HEK293 (cell line): ENCODE measurements at regions not wholly inside any gene's neighbourhood (a gene's known extent, or its start where the extent isn't known, plus 50 kb on each side); places are given as distances from the start of the nearest gene placed in this dataset.

ENCODE experiments used
- CTCF ChIA-PET: fragments of 350-600 bp; formaldehyde crosslinking; extraction: SDS; loops from one replicate; lab custom pipeline; 2021; ENCODE audit warnings: antibody characterized with exemption; lab: Yijun Ruan, JAX
- POLR2A ChIA-PET: fragments of 300-600 bp; formaldehyde crosslinking; extraction: SDS; loops from one replicate; lab custom pipeline; 2020; ENCODE audit warnings: antibody characterized with exemption, inconsistent platforms; lab: Yijun Ruan, JAX
- H3K27ac ChIP-seq: fragments of 200-500 bp; sonication (Bioruptor generic); 2 replicates; pipeline ENCODE4 v1.5.1; 2014; ENCODE audit warnings: low read depth, low read length, control low read depth, inconsistent platforms; ENCODE audit errors: extremely low read depth
- H3K36me3 ChIP-seq, 2 experiments: fragments of 200-500 bp in 1 of 2; sonication (Bioruptor generic) in 1 of 2; 1 replicate in 1 of 2; 2 replicates in 1 of 2; pipeline ENCODE4 v1.5.1; 2014 to 2017; ENCODE audit warnings: inconsistent platforms in 2 of 2, low read length in 2 of 2; ENCODE audit not compliant: control insufficient read depth in 2 of 2, insufficient read depth in 1 of 2
- H3K4me1 ChIP-seq: fragments of 200-500 bp; sonication (Bioruptor generic); 2 replicates; pipeline ENCODE4 v1.5.1; 2014; ENCODE audit warnings: mild to moderate bottlenecking, low read length, inconsistent platforms; ENCODE audit not compliant: control insufficient read depth, insufficient read depth
- H3K4me3 ChIP-seq: 2 replicates; pipeline ENCODE4 v1.5.1; 2011; ENCODE audit warnings: low read depth, mild to moderate bottlenecking, control low read depth, low read length, moderate library complexity
- H3K9me3 ChIP-seq: fragments of 200-500 bp; sonication (Bioruptor generic); 2 replicates; pipeline ENCODE4 v1.5.1; 2014; ENCODE audit warnings: low read depth, low read length, inconsistent platforms; ENCODE audit not compliant: control insufficient read depth, insufficient read depth
- HIC1 ChIP-seq: fragments of 450-650 bp; formaldehyde crosslinking; IDR thresholded peaks from 2 replicates; pipeline ENCODE4 v1.5.1; 2016; ENCODE audit warnings: missing biosample characterization, missing genetic modification characterization
- HOXA7 ChIP-seq: sonication (generic); formaldehyde crosslinking; IDR thresholded peaks from 2 replicates; pipeline ENCODE4 v1.8.1; 2022; ENCODE audit warnings: missing genetic modification reagents, borderline replicate concordance
- ZBTB6 ChIP-seq: fragments of 450-650 bp; formaldehyde crosslinking; IDR thresholded peaks from 2 replicates; pipeline ENCODE4 v1.5.1; 2017; ENCODE audit warnings: missing biosample characterization, missing genetic modification characterization
- ZBTB8A ChIP-seq: fragments of 450-650 bp; formaldehyde crosslinking; IDR thresholded peaks from 2 replicates; pipeline ENCODE4 v1.5.1; 2016; ENCODE audit warnings: missing biosample characterization, missing genetic modification characterization
- ZFP3 ChIP-seq: fragments of 450-650 bp; formaldehyde crosslinking; IDR thresholded peaks from 2 replicates; pipeline ENCODE4 v1.5.1; 2016; ENCODE audit warnings: low read depth, missing biosample characterization, missing genetic modification characterization
- ZFP69B ChIP-seq: fragments of 450-650 bp; formaldehyde crosslinking; IDR thresholded peaks from 2 replicates; pipeline ENCODE4 v1.5.1; 2016; ENCODE audit warnings: missing biosample characterization, missing genetic modification characterization
- ZNF169 ChIP-seq: fragments of 450-650 bp; formaldehyde crosslinking; IDR thresholded peaks from 2 replicates; pipeline ENCODE4 v1.5.1; 2016; ENCODE audit warnings: missing biosample characterization, missing genetic modification characterization
- ZNF184 ChIP-seq: fragments of 450-650 bp; IDR thresholded peaks from 2 replicates; pipeline ENCODE4 v1.5.1; 2018; ENCODE audit warnings: missing biosample characterization, mild to moderate bottlenecking, missing genetic modification characterization
- ZNF24 ChIP-seq: fragments of 450-650 bp; formaldehyde crosslinking; IDR thresholded peaks from 2 replicates; pipeline ENCODE4 v1.5.1; 2016; ENCODE audit warnings: missing biosample characterization, missing genetic modification characterization
- ZNF248 ChIP-seq: fragments of 450-650 bp; formaldehyde crosslinking; IDR thresholded peaks from 2 replicates; pipeline ENCODE4 v1.5.1; 2017; ENCODE audit warnings: missing biosample characterization, missing genetic modification characterization
- ZNF26 ChIP-seq: fragments of 450-650 bp; formaldehyde crosslinking; IDR thresholded peaks from 2 replicates; pipeline ENCODE4 v1.5.1; 2016; ENCODE audit warnings: missing biosample characterization, missing genetic modification characterization
- ZNF280C ChIP-seq: fragments of 450-650 bp; formaldehyde crosslinking; IDR thresholded peaks from 2 replicates; pipeline ENCODE4 v1.5.1; 2016; ENCODE audit warnings: missing biosample characterization, missing genetic modification characterization
- ZNF292 ChIP-seq: fragments of 450-650 bp; formaldehyde crosslinking; IDR thresholded peaks from 2 replicates; pipeline ENCODE4 v1.5.1; 2016; ENCODE audit warnings: low read depth, missing biosample characterization, missing genetic modification characterization, borderline replicate concordance
- ZNF354C ChIP-seq: fragments of 450-650 bp; formaldehyde crosslinking; IDR thresholded peaks from 2 replicates; pipeline ENCODE4 v1.5.1; 2016; ENCODE audit warnings: missing biosample characterization, missing genetic modification characterization, low read depth, borderline replicate concordance
- ZNF404 ChIP-seq: fragments of 450-650 bp; formaldehyde crosslinking; IDR thresholded peaks from 2 replicates; pipeline ENCODE4 v1.5.1; 2017; ENCODE audit warnings: missing biosample characterization, missing genetic modification characterization
- ZNF513 ChIP-seq: fragments of 450-650 bp; IDR thresholded peaks from 2 replicates; pipeline ENCODE4 v1.5.1; 2018; ENCODE audit warnings: missing biosample characterization, missing genetic modification characterization
- ZNF600 ChIP-seq: fragments of 450-650 bp; formaldehyde crosslinking; IDR thresholded peaks from 2 replicates; pipeline ENCODE4 v1.5.1; 2016; ENCODE audit warnings: missing biosample characterization, missing genetic modification characterization
- ZNF747 ChIP-seq: fragments of 450-650 bp; formaldehyde crosslinking; IDR thresholded peaks from 2 replicates; pipeline ENCODE4 v1.5.1; 2016; ENCODE audit warnings: missing biosample characterization, missing genetic modification characterization

- TF ChIP-seq ZFP3 (tag by site-specific recombination) (no peak), ZNF248 (tag by site-specific recombination) (no peak), ZNF747 (tag by site-specific recombination) (no peak)
Measured at GRCh38 chr2:200203381-200203827, 103.1 kb upstream of the SPATS2L start (continued).

GRCh38 chr2:200208041-200208440 lies 98.5 kb upstream of the SPATS2L start:
- Histone ChIP-seq H3K4me1 (no peaks in the 10 kb centered on the region), H3K4me3 (no peak overlapping the region), H3K27ac (no peak overlapping the region), H3K36me3 (no peaks in the 10 kb centered on the region), H3K9me3 (no peaks in the 10 kb centered on the region)
- TF ChIP-seq ZNF354C (no peak), ZBTB6 (no peak), ZBTB8A (tag by site-specific recombination) (no peak), ZNF747 (tag by site-specific recombination) (no peak), ZNF280C (tag by site-specific recombination) (no peak), ZNF24 (tag by site-specific recombination) (no peak), ZNF513 (tag by site-specific recombination) (no peak), ZNF169 (tag by site-specific recombination) (no peak), HIC1 (tag by site-specific recombination) (no peak), ZNF26 (tag by site-specific recombination) (no peak), ZNF184 (tag by site-specific recombination) (no peak), ZNF600 (tag by site-specific recombination) (no peak), ZFP69B (tag by site-specific recombination) (no peak), HOXA7 (no peak), ZNF292 (tag by site-specific recombination) (no peak), ZNF404 (no peak)
- ChIA-PET POLR2A (no interaction called here), CTCF (no interaction called here)
